ENCODE measurements at regions not wholly inside any gene's neighbourhood (a gene's known extent, or its start where the extent isn't known, plus 50 kb on each side); places are given as distances from the start of the nearest gene placed in this dataset.
A peak's percentile ranks its signal among the peaks of the same experiment; 100 is the strongest.

DNA sequence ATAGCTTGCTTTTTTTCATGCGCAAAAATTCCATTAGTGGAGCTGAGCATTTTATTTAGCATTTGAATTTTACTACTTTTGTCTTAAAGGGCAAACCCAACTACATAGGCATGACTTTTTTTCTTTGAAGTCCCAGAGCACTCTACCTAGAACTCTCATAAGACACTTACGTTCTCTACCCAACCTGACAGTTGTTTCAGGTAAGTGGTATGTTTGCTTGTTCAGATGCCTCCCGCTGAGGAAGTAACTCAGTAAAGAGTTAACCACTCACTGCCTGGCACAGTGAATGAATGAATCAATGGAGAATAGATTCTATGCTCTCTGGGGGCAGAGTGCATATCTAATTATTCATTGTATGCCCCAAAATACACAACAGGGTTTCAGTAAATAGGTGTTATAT lies 212.3 kb upstream of the PRDM1 start:
- H3K4me3 ChIP-seq (ENCODE audit: control insufficient read depth, low read depth, low read length): no peak overlapping the region
- TF ChIP-seq, protein P1, sequence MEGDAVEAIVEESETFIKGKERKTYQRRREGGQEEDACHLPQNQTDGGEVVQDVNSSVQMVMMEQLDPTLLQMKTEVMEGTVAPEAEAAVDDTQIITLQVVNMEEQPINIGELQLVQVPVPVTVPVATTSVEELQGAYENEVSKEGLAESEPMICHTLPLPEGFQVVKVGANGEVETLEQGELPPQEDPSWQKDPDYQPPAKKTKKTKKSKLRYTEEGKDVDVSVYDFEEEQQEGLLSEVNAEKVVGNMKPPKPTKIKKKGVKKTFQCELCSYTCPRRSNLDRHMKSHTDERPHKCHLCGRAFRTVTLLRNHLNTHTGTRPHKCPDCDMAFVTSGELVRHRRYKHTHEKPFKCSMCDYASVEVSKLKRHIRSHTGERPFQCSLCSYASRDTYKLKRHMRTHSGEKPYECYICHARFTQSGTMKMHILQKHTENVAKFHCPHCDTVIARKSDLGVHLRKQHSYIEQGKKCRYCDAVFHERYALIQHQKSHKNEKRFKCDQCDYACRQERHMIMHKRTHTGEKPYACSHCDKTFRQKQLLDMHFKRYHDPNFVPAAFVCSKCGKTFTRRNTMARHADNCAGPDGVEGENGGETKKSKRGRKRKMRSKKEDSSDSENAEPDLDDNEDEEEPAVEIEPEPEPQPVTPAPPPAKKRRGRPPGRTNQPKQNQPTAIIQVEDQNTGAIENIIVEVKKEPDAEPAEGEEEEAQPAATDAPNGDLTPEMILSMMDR (IDR thresholded peaks at IDR 0.05; ENCODE audit: control insufficient read depth, insufficient read depth, low read depth, low read length, missing control alignments): no peak

GRCh38 chr6:105873211-105873704 lies 212.9 kb upstream of the PRDM1 start:
- DNase-seq (ENCODE audit: low read depth): no peak

More for the DNA sequence above, 212.3 kb upstream of the PRDM1 start:
- DNase-seq (ENCODE audit: low read depth): no peak

DNA sequence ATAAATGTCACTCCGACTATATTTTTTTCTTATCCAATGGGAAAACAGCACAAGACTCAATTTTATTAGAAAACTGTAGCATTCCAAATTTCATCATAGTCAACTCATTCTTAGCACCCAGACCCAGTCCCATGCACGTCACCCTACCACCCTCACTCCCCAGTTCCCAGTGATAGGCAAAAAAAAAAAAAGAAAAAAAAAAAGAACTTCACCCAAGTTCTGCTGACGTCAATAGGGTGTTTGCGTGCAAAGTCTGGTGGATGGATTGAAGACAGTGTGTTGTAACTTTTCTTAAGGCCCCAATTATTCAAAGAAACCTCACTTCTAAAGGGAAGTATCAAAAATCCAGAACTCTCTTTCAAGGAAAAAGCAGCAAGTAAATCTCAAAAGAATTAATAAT lies 213.9 kb upstream of the PRDM1 start:
- H3K4me3 ChIP-seq (ENCODE audit: control insufficient read depth, low read depth, low read length): no peak overlapping the region
- DNase-seq (ENCODE audit: low read depth): peak; percentile 24
- TF ChIP-seq, protein P1 (IDR thresholded peaks at IDR 0.05; ENCODE audit: control insufficient read depth, insufficient read depth, low read depth, low read length, missing control alignments): no peak

More at GRCh38 chr6:105873211-105873704, 212.9 kb upstream of the PRDM1 start:
- H3K4me3 ChIP-seq (ENCODE audit: control insufficient read depth, low read depth, low read length): no peak overlapping the region
- TF ChIP-seq, protein P1 (IDR thresholded peaks at IDR 0.05; ENCODE audit: control insufficient read depth, insufficient read depth, low read depth, low read length, missing control alignments): no peak

- TF ChIP-seq, protein P1 (IDR thresholded peaks at IDR 0.05; ENCODE audit: control insufficient read depth, insufficient read depth, low read depth, low read length, missing control alignments): no peak
- H3K4me3 ChIP-seq (ENCODE audit: control insufficient read depth, low read depth, low read length): no peak overlapping the region
- DNase-seq (ENCODE audit: low read depth): no peak
Measured at GRCh38 chr6:105871542-105871941, 214.6 kb upstream of the PRDM1 start.

DNA sequence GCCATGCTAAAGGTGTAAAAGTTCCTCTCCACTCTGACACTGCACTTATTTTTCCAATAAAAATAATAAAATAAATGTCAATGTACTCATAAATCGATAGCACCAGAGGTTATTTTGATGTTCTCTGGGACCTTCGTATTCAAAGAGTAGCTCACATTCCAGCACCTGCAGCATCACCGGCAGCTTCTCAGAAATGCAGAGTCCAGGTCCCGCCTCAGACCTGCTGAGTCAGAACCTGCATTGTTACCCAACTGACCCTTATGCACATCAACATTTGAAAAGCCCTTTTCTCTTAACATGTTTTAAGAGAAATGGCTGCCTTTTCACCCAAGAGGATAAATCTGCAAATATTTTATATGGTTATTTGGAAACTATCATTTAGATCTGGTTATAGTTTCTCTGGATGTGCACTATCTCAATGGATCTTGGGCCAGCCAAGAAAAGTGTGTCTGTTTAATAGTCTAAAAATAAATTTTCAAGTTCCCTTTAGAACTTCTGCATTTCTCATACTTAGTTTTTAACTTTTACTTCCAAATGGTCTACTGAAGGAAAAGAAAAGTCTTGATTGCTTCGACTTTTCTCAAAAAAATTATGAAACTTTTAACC lies 216.2 kb upstream of the PRDM1 start:
- TF ChIP-seq, protein P1 (IDR thresholded peaks at IDR 0.05; ENCODE audit: control insufficient read depth, insufficient read depth, low read depth, low read length, missing control alignments): no peak
- no peak overlapping the region for H3K4me3 ChIP-seq (ENCODE audit: control insufficient read depth, low read depth, low read length)
- no peak for DNase-seq (ENCODE audit: low read depth)

DNA sequence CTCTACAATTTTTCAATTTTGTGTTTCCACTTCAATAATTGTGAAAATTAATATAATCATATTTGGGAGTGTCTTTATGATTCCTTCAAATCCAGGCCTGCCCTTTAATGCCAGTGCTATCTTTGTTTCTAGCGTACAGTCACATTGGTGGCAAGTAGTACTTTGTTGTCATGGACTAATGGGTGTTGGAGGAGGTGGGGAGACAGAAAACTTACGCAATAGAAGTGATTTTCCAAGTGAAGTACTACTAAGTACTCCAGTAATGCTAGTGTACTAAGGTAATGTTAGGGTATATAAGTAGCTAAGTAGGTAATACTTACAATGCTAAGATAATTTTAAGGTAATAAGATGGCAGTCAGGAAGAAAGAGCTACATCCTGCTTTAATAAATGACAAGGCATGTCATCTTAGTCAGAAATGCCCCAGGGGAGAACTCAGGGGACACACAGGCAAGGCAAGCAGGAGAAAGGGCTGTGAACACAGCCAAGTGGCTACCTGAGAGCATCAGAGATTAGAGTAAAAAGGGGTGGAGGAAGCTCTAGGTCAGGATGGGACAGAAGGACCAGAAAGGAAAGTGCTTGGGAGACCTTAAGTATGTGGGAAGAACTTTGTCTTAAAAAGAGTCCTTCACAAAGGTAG lies 217.2 kb upstream of the PRDM1 start:
- H3K4me3 ChIP-seq (ENCODE audit: control insufficient read depth, low read depth, low read length): no peak overlapping the region
- TF ChIP-seq, protein P1 (IDR thresholded peaks at IDR 0.05; ENCODE audit: control insufficient read depth, insufficient read depth, low read depth, low read length, missing control alignments): no peak
- DNase-seq (ENCODE audit: low read depth): no peak

All from AG09309 (cell line).